IMR-90 (cell line): ENCODE measurements at regions not wholly inside any gene's neighbourhood (a gene's known extent, or its start where the extent isn't known, plus 50 kb on each side); places are given as distances from the start of the nearest gene placed in this dataset.

Experiments used
- ATAC-seq: fragments of 200-7000 bp; cut with Tn5 transposase; 2 replicates; pipeline ENCODE4 v1.9.1; 2020; ENCODE audit warnings: low read depth, mild to moderate bottlenecking, moderate library complexity
- BruUV-seq: library from RNA; stranded (reverse); fragments of 400-500 nt; replicated peaks from 2 replicates; lab custom pipeline; 2021; lab: Mats Ljungman, UMichigan
- CTCF ChIA-PET: fragments of 300-600 bp; formaldehyde crosslinking; extraction: SDS; loops from one replicate; lab custom pipeline; 2021; ENCODE audit warnings: antibody characterized with exemption; lab: Yijun Ruan, JAX
- POLR2A ChIA-PET: fragments of 300-600 bp; sonication (Branson Sonifier 250); formaldehyde crosslinking; loops from one replicate; lab custom pipeline; 2022; ENCODE audit warnings: antibody characterized with exemption; ENCODE audit not compliant: unreplicated experiment; lab: Charles Lee
- DNase-seq: peaks from one replicate; pipeline ENCODE4 v3.0.0; 2013
- H2AFZ ChIP-seq: replicated peaks from 2 replicates; pipeline ENCODE3; 2013; ENCODE audit warnings: low read length, mild to moderate bottlenecking; ENCODE audit not compliant: poor library complexity
- H2AK5ac ChIP-seq: 2 replicates; pipeline ENCODE4 v1.6.1; 2013; ENCODE audit warnings: low read depth, low read length, inconsistent platforms
- H2AK9ac ChIP-seq: replicated peaks from 2 replicates; pipeline ENCODE3; 2013; ENCODE audit warnings: mild to moderate bottlenecking, low read depth, low read length, moderate library complexity; ENCODE audit not compliant: poor library complexity
- H2BK120ac ChIP-seq: 2 replicates; pipeline ENCODE4 v1.6.1; 2013; ENCODE audit warnings: low read depth, low read length, inconsistent platforms
- H2BK15ac ChIP-seq: 3 replicates; pipeline ENCODE4 v1.6.1; 2013; ENCODE audit warnings: low read depth, low read length, inconsistent platforms
- H2BK20ac ChIP-seq: 2 replicates; pipeline ENCODE4 v1.6.1; 2013; ENCODE audit warnings: low read depth, mild to moderate bottlenecking, inconsistent platforms, low read length, moderate library complexity
- H2BK5ac ChIP-seq: 2 replicates; pipeline ENCODE4 v1.6.1; 2013; ENCODE audit warnings: mild to moderate bottlenecking, low read depth, low read length, inconsistent platforms; ENCODE audit not compliant: poor library complexity, severe bottlenecking
- H3K14ac ChIP-seq: replicated peaks from 2 replicates; pipeline ENCODE4 v1.6.1; 2013; ENCODE audit warnings: low read depth, low read length, inconsistent platforms
- H3K18ac ChIP-seq: 2 replicates; pipeline ENCODE4 v1.6.1; 2013; ENCODE audit warnings: low read depth, low read length, control low read depth
- H3K23ac ChIP-seq: 2 replicates; pipeline ENCODE4 v1.6.1; 2013; ENCODE audit warnings: low read depth, low read length, inconsistent platforms
- H3K27ac ChIP-seq: 2 replicates; pipeline ENCODE4 v1.5.1; 2013; ENCODE audit warnings: mild to moderate bottlenecking, control low read depth, low read length; ENCODE audit not compliant: insufficient read depth
- H3K27me3 ChIP-seq: 2 replicates; pipeline ENCODE4 v1.6.1; 2013; ENCODE audit warnings: low read length; ENCODE audit not compliant: control insufficient read depth, insufficient read depth
- H3K36me3 ChIP-seq: 2 replicates; pipeline ENCODE4 v1.6.1; 2013; ENCODE audit warnings: low read length, mixed read lengths; ENCODE audit not compliant: control insufficient read depth, insufficient read depth
- H3K4ac ChIP-seq: 2 replicates; pipeline ENCODE4 v1.6.1; 2013; ENCODE audit warnings: low read depth, low read length, inconsistent platforms
- H3K4me1 ChIP-seq: 2 replicates; pipeline ENCODE4 v1.6.1; 2013; ENCODE audit warnings: low read length, mixed read lengths; ENCODE audit not compliant: control insufficient read depth, insufficient read depth
- H3K4me2 ChIP-seq: 2 replicates; pipeline ENCODE4 v1.6.1; 2013; ENCODE audit warnings: low read depth, mild to moderate bottlenecking, control low read depth, low read length, moderate library complexity
- H3K4me3 ChIP-seq: 2 replicates; pipeline ENCODE4 v1.5.1; 2013; ENCODE audit warnings: low read depth, mild to moderate bottlenecking, control low read depth, low read length, moderate library complexity; ENCODE audit not compliant: insufficient read depth
- H3K56ac ChIP-seq: 2 replicates; pipeline ENCODE4 v1.6.1; 2013; ENCODE audit warnings: low read length, inconsistent platforms; ENCODE audit not compliant: insufficient read depth; ENCODE audit errors: extremely low read depth
- H3K79me1 ChIP-seq, 2 experiments: 2 replicates each; pipeline ENCODE4 v1.6.1; 2013; ENCODE audit warnings: low read length in 2 of 2, inconsistent platforms in 1 of 2, low read depth in 1 of 2
- H3K9ac ChIP-seq: 2 replicates; pipeline ENCODE4 v1.6.1; 2013; ENCODE audit warnings: low read depth, low read length, control low read depth
- H3K9me1 ChIP-seq: 2 replicates; pipeline ENCODE4 v1.6.1; 2013; ENCODE audit warnings: low read length, inconsistent platforms; ENCODE audit not compliant: insufficient read depth
- H3K9me3 ChIP-seq: 2 replicates; pipeline ENCODE4 v1.6.1; 2013; ENCODE audit warnings: low read length; ENCODE audit not compliant: control insufficient read depth, insufficient read depth
- H4K20me1 ChIP-seq: 2 replicates; pipeline ENCODE4 v1.6.1; 2013; ENCODE audit warnings: low read length, inconsistent platforms; ENCODE audit not compliant: insufficient read depth
- H4K5ac ChIP-seq: 2 replicates; pipeline ENCODE4 v1.6.1; 2013; ENCODE audit warnings: mild to moderate bottlenecking, low read depth, low read length, control low read depth
- H4K8ac ChIP-seq, 2 experiments: 2 replicates each; pipeline ENCODE4 v1.6.1; 2013; ENCODE audit warnings: low read depth in 2 of 2, low read length in 2 of 2, control low read depth in 1 of 2, inconsistent platforms in 1 of 2
- H4K91ac ChIP-seq: 2 replicates; pipeline ENCODE4 v1.6.1; 2013; ENCODE audit warnings: low read depth, low read length, inconsistent platforms; ENCODE audit not compliant: insufficient read depth
- BHLHE40 ChIP-seq: fragments of 150-350 bp; IDR thresholded peaks from 2 replicates; pipeline ENCODE4 v1.6.1; 2016; ENCODE audit warnings: mild to moderate bottlenecking, low read depth, low read length
- CEBPB ChIP-seq: IDR thresholded peaks from 2 replicates; pipeline ENCODE4 v1.6.1; 2012; ENCODE audit warnings: low read depth, low read length, improper control_type of control experiment
- CHD1 ChIP-seq: IDR thresholded peaks from 2 replicates; pipeline ENCODE4 v1.6.1; 2012; ENCODE audit warnings: low read depth, low read length, improper control_type of control experiment
- FOS ChIP-seq: fragments of 150-350 bp; IDR thresholded peaks from 2 replicates; pipeline ENCODE4 v1.6.1; 2016; ENCODE audit warnings: low read depth, low read length
- MAFK ChIP-seq: IDR thresholded peaks from 2 replicates; pipeline ENCODE4 v1.6.1; 2012; ENCODE audit warnings: low read depth, low read length, improper control_type of control experiment
- MXI1 ChIP-seq: IDR thresholded peaks from 2 replicates; pipeline ENCODE4 v1.6.1; 2012; ENCODE audit warnings: low read depth, mild to moderate bottlenecking, low read length, moderate library complexity, borderline replicate concordance
- NFE2L2 ChIP-seq: fragments of 150-350 bp; IDR thresholded peaks from 2 replicates; pipeline ENCODE4 v1.6.1; 2016; ENCODE audit warnings: low read depth, mild to moderate bottlenecking, low read length
- POLR2A ChIP-seq: IDR thresholded peaks from 2 replicates; pipeline ENCODE4 v1.6.1; 2012; ENCODE audit warnings: mild to moderate bottlenecking, low read depth, low read length
- RAD21 ChIP-seq: IDR thresholded peaks from 2 replicates; pipeline ENCODE4 v1.6.1; 2012; ENCODE audit warnings: low read length, improper control_type of control experiment
- RCOR1 ChIP-seq: IDR thresholded peaks from 2 replicates; pipeline ENCODE4 v1.6.1; 2012; ENCODE audit warnings: mild to moderate bottlenecking, low read length, improper control_type of control experiment; ENCODE audit not compliant: insufficient replicate concordance
- RFX5 ChIP-seq: IDR thresholded peaks from 2 replicates; pipeline ENCODE4 v1.8.0; 2012; ENCODE audit warnings: low read depth, mild to moderate bottlenecking, low read length, moderate library complexity
- SMC3 ChIP-seq: fragments of 150-350 bp; IDR thresholded peaks from 2 replicates; pipeline ENCODE4 v1.6.1; 2016; ENCODE audit warnings: low read depth, mild to moderate bottlenecking, antibody characterized with exemption, low read length, moderate library complexity
- WGBS, 2 experiments: methylation state at CpG; one replicate each; pipeline versions ENCODE4 v1.1.5 to v1.1.7; 2013; ENCODE audit warnings: missing lambda C conversion rate in 2 of 2; ENCODE audit not compliant: insufficient read length in 1 of 2; ENCODE audit errors: extremely low coverage in 2 of 2; 5-methylcytosine and 5-hydroxymethylcytosine counted together
- dilution Hi-C: fragments of 300-500 bp; cut with HindIII; formaldehyde crosslinking; loops from one replicate; pipeline ENCODE4 v1.14.3; 2018; ENCODE audit warnings: low sequenced_read_pairs; ENCODE audit not compliant: unreplicated experiment
- in situ Hi-C: fragments of 300-500 bp; cut with MboI; formaldehyde crosslinking; loops from 3 replicates; pipeline ENCODE4 v1.14.3; 2019; ENCODE audit warnings: low sequenced_read_pairs, inconsistent platforms, mixed read lengths
- intact Hi-C: fragments of 100-400 bp; cut with micrococcal nuclease; formaldehyde crosslinking; loops from 2 replicates; pipeline ENCODE4 v1.10.0; 2022
- TF ChIP-seq, protein P1 (sequence below): fragments of 150-350 bp; IDR thresholded peaks from 2 replicates; pipeline ENCODE4 v1.6.1; 2017; ENCODE audit warnings: mild to moderate bottlenecking, antibody characterized with exemption, low read length, low read depth
- TF ChIP-seq, protein P2 (sequence below): conservative IDR thresholded peaks from 2 replicates; pipeline ENCODE4 v1.5.1; 2012; ENCODE audit warnings: mild to moderate bottlenecking, low read depth, low read length, improper control_type of control experiment
- TF ChIP-seq, protein P3 (sequence below): fragments of 150-350 bp; IDR thresholded peaks from 2 replicates; pipeline ENCODE4 v1.6.1; 2016; ENCODE audit warnings: low read depth, mild to moderate bottlenecking, low read length, moderate library complexity, borderline replicate concordance

DNA sequence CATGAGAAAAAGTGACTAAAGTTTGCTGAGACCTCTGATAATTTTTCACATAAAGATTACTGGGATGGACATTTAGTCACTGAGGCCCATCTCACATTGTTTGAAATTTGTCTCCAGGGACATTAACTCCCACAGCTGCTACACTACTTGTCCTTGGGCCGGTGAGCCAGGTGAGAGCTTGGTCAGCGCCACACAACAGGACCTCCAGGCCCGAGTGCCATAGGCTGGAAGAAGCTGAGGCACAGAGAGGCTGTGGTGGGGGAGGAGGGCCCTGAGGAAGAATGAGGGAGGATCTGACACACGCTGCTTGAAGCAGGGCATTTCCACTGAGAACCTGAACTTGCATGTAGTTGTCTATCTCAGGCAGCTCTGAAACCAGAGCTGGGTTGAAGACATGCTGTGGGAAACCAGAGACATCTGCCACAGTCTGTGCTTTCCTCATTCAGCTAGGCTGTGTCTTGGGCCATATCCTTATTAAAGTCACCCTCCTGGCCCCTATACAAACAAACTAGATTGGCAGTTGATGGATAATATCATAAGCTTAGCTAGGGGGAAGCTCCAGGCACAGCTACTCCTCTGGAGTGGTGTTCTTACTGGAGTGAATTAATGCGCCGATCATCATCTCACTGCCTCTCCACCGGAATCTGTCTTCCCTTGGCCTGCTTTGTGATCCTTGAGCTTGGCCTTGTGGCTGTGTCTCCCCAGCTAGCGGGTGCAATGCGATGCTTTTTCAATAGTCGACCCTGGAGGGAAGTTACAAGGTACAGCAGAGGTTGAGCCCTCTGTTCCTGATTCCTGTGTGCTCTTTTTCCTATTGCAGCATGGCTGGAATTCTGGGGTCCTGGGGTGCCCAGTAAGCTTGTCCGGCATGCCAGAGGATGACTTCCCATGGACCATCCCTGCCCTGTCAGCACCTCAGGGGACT is 225.3 kb upstream of the B3GAT1 start:
- CTCF ChIA-PET, result no interaction called here
- H3K9ac ChIP-seq, result no peak overlapping the region
- no peak overlapping the region for H3K4me3 ChIP-seq
- H2AFZ ChIP-seq, result no peak overlapping the region
- no peak overlapping the region for H2BK15ac ChIP-seq
- no peak overlapping the region for H3K18ac ChIP-seq
- H3K27ac ChIP-seq, result no peak overlapping the region
- no peak overlapping the region for H4K91ac ChIP-seq
- WGBS, 2 experiments, result 20% methylated on average over 1 of the region's 11 CpGs; no CpG with 5 or more reads in 1 of the 2 experiments
- H3K9me3 ChIP-seq, result peaks cover 63% of the 10 kb centered on the region
- no peak overlapping the region for H3K4me2 ChIP-seq
- POLR2A ChIA-PET, result no interaction called here
- H3K79me1 ChIP-seq, result no peaks in the 10 kb centered on the region
- H3K9me1 ChIP-seq, result no peaks in the 10 kb centered on the region
- H3K23ac ChIP-seq, result no peak overlapping the region
- H3K36me3 ChIP-seq, result no peaks in the 10 kb centered on the region
- no TSS peak for BruUV-seq
- no peaks in the 10 kb centered on the region for H3K4me1 ChIP-seq
- no peaks in the 10 kb centered on the region for H4K20me1 ChIP-seq
- H4K8ac ChIP-seq, result no peak overlapping the region
- H3K4ac ChIP-seq, result no peak overlapping the region
- no peak for DNase-seq
- intact Hi-C loops, result no loop called here
- no peak for ATAC-seq
- H4K5ac ChIP-seq, result no peak overlapping the region
- H2BK120ac ChIP-seq, result no peak overlapping the region
- H3K14ac ChIP-seq, result no peak overlapping the region
- H3K27me3 ChIP-seq, result no peaks in the 10 kb centered on the region
- H2AK5ac ChIP-seq, result no peak overlapping the region
- in situ Hi-C loops, result no loop called here
- H2BK5ac ChIP-seq, result no peak overlapping the region
- dilution Hi-C loops, result no loop called here
- H2AK9ac ChIP-seq, result no peak overlapping the region
- no peak overlapping the region for H2BK20ac ChIP-seq
- no peak overlapping the region for H3K56ac ChIP-seq
- no peak for TF ChIP-seq BHLHE40
- TF ChIP-seq, protein P1, sequence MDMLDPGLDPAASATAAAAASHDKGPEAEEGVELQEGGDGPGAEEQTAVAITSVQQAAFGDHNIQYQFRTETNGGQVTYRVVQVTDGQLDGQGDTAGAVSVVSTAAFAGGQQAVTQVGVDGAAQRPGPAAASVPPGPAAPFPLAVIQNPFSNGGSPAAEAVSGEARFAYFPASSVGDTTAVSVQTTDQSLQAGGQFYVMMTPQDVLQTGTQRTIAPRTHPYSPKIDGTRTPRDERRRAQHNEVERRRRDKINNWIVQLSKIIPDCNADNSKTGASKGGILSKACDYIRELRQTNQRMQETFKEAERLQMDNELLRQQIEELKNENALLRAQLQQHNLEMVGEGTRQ, result no peak
- no peak for TF ChIP-seq RAD21
- TF ChIP-seq CEBPB, result no peak
- TF ChIP-seq POLR2A, result no peak
- no peak for TF ChIP-seq CHD1
- no peak for TF ChIP-seq SMC3
- TF ChIP-seq MAFK, result no peak
- TF ChIP-seq, protein P2, sequence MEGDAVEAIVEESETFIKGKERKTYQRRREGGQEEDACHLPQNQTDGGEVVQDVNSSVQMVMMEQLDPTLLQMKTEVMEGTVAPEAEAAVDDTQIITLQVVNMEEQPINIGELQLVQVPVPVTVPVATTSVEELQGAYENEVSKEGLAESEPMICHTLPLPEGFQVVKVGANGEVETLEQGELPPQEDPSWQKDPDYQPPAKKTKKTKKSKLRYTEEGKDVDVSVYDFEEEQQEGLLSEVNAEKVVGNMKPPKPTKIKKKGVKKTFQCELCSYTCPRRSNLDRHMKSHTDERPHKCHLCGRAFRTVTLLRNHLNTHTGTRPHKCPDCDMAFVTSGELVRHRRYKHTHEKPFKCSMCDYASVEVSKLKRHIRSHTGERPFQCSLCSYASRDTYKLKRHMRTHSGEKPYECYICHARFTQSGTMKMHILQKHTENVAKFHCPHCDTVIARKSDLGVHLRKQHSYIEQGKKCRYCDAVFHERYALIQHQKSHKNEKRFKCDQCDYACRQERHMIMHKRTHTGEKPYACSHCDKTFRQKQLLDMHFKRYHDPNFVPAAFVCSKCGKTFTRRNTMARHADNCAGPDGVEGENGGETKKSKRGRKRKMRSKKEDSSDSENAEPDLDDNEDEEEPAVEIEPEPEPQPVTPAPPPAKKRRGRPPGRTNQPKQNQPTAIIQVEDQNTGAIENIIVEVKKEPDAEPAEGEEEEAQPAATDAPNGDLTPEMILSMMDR, result no peak
- no peak for TF ChIP-seq NFE2L2
- no peak for TF ChIP-seq FOS
- TF ChIP-seq, protein P3, sequence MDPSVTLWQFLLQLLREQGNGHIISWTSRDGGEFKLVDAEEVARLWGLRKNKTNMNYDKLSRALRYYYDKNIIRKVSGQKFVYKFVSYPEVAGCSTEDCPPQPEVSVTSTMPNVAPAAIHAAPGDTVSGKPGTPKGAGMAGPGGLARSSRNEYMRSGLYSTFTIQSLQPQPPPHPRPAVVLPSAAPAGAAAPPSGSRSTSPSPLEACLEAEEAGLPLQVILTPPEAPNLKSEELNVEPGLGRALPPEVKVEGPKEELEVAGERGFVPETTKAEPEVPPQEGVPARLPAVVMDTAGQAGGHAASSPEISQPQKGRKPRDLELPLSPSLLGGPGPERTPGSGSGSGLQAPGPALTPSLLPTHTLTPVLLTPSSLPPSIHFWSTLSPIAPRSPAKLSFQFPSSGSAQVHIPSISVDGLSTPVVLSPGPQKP, result no peak
- no peak for TF ChIP-seq RFX5
- no peak for TF ChIP-seq RCOR1
- no peak for TF ChIP-seq MXI1
